GM12878 (cell line): ENCODE measurements at regions not wholly inside any gene's neighbourhood (a gene's known extent, or its start where the extent isn't known, plus 50 kb on each side); places are given as distances from the start of the nearest gene placed in this dataset.
"Not testable (repeated sequence)": the region's sequence is repeated elsewhere in the genome, so short reads cannot be mapped to it uniquely, and the experiment has no call there.

Experiments
- ATAC-seq: fragments of 200-7000 bp; cut with Tn5 transposase; 3 replicates; pipeline ENCODE4 v1.9.1; 2020; ENCODE audit warnings: mild to moderate bottlenecking, moderate library complexity
- BruUV-seq: library from RNA; stranded (reverse); fragments of 400-500 nt; replicated peaks from 2 replicates; lab custom pipeline; 2021; lab: Mats Ljungman, UMichigan
- CTCF ChIA-PET: fragments of 300-600 bp; sonication (Branson Sonifier 250); formaldehyde crosslinking; extraction: SDS; loops from one replicate; lab custom pipeline; 2021; ENCODE audit warnings: inconsistent platforms; lab: Yijun Ruan, JAX
- POLR2A ChIA-PET: fragments of 350-600 bp; formaldehyde crosslinking; extraction: SDS; loops from one replicate; lab custom pipeline; 2021; ENCODE audit warnings: inconsistent platforms; lab: Charles Lee
- RAD21 ChIA-PET: fragments of 300-600 bp; sonication (Branson Sonifier 250); formaldehyde crosslinking; loops from one replicate; lab custom pipeline; 2023; ENCODE audit warnings: antibody characterized with exemption; ENCODE audit not compliant: unreplicated experiment; lab: Charles Lee
- SMC1A ChIA-PET: fragments of 300-600 bp; sonication (Branson Sonifier 250); formaldehyde crosslinking; loops from one replicate; lab custom pipeline; 2023; ENCODE audit not compliant: unreplicated experiment, uncharacterized antibody; lab: Charles Lee
- DNase-seq: peaks from one replicate; pipeline ENCODE4 v3.0.0-alpha.2; 2011; ENCODE audit warnings: low read depth, low spot score
- FAIRE-seq: peaks from 3 replicates; lab custom pipeline; 2011; peaks lifted over from hg19 to GRCh38; lab: Jason Lieb, UNC
- H2AFZ ChIP-seq: 2 replicates; pipeline ENCODE4 v1.6.0; 2011; ENCODE audit warnings: low read depth, low read length, control low read depth; ENCODE audit not compliant: control insufficient read depth
- H3K27ac ChIP-seq: 2 replicates; pipeline ENCODE4 v1.5.1; 2011; ENCODE audit warnings: control low read depth; ENCODE audit not compliant: control insufficient read depth, insufficient read depth
- H3K27me3 ChIP-seq, 2 experiments: replicated peaks in 1 of 2; 2 replicates each; pipeline versions ENCODE4 v1.6.0 to v1.6.1; 2011; ENCODE audit warnings: low read length in 1 of 2; ENCODE audit not compliant: control insufficient read depth in 2 of 2, insufficient read depth in 2 of 2
- H3K36me3 ChIP-seq, 2 experiments: 2 replicates each; pipeline ENCODE4 v1.5.1; 2011; ENCODE audit warnings: low read length in 1 of 2; ENCODE audit not compliant: control insufficient read depth in 2 of 2, insufficient read depth in 2 of 2
- H3K4me1 ChIP-seq: 2 replicates; pipeline ENCODE4 v1.6.1; 2011; ENCODE audit warnings: mild to moderate bottlenecking, low read length, moderate library complexity, mixed read lengths; ENCODE audit not compliant: control insufficient read depth, insufficient read depth
- H3K4me2 ChIP-seq: 2 replicates; pipeline ENCODE4 v1.6.0; 2011; ENCODE audit warnings: control low read depth; ENCODE audit not compliant: control insufficient read depth, insufficient read depth
- H3K4me3 ChIP-seq: fragments of 200-600 bp; sonication (generic); 2 replicates; pipeline ENCODE4 v1.5.1; 2016
- H3K79me2 ChIP-seq: 2 replicates; pipeline ENCODE4 v1.6.0; 2011; ENCODE audit warnings: low read length; ENCODE audit not compliant: control insufficient read depth, insufficient read depth
- H3K9ac ChIP-seq: 2 replicates; pipeline ENCODE4 v1.8.0; 2011; ENCODE audit warnings: low read length, control low read depth, mixed read lengths; ENCODE audit not compliant: control insufficient read depth, insufficient read depth
- H3K9me3 ChIP-seq: replicated peaks from 3 replicates; pipeline ENCODE4 v1.5.1; 2011; ENCODE audit warnings: mild to moderate bottlenecking, low read length; ENCODE audit not compliant: control insufficient read depth, insufficient read depth
- H4K20me1 ChIP-seq: 2 replicates; pipeline ENCODE4 v1.6.0; 2011; ENCODE audit not compliant: control insufficient read depth, insufficient read depth
- GABPA ChIP-seq: IDR thresholded peaks from 2 replicates; pipeline ENCODE4 v1.6.1; 2014; ENCODE audit warnings: antibody characterized with exemption, low read depth, mild to moderate bottlenecking, inconsistent platforms
- STAT1 ChIP-seq: fragments of 450-650 bp; conservative IDR thresholded peaks from 2 replicates; pipeline ENCODE4 v1.6.1; 2014; ENCODE audit warnings: antibody characterized with exemption, mild to moderate bottlenecking
- WGBS: methylation state at CpG from one replicate; pipeline ENCODE4 v1.1.6; 2016; ENCODE audit warnings: low lambda C conversion rate; ENCODE audit not compliant: insufficient replicate concordance, insufficient coverage; ENCODE audit errors: missing lambda C conversion rate; 5-methylcytosine and 5-hydroxymethylcytosine counted together
- in situ Hi-C: fragments of 300-500 bp; cut with MboI; formaldehyde crosslinking; loops from 9 replicates; pipeline ENCODE4 v1.14.3; 2018; ENCODE audit warnings: mixed read lengths
- intact Hi-C: fragments of 100-400 bp; cut with micrococcal nuclease; formaldehyde crosslinking; loops from one replicate; pipeline ENCODE4 v1.14.2; 2022; ENCODE audit not compliant: unreplicated experiment
- TF ChIP-seq, protein P1 (sequence below): fragments of 450-650 bp; IDR thresholded peaks from 2 replicates; pipeline ENCODE4 v1.6.1; 2017; ENCODE audit warnings: antibody characterized with exemption, mild to moderate bottlenecking, moderate library complexity

DNA sequence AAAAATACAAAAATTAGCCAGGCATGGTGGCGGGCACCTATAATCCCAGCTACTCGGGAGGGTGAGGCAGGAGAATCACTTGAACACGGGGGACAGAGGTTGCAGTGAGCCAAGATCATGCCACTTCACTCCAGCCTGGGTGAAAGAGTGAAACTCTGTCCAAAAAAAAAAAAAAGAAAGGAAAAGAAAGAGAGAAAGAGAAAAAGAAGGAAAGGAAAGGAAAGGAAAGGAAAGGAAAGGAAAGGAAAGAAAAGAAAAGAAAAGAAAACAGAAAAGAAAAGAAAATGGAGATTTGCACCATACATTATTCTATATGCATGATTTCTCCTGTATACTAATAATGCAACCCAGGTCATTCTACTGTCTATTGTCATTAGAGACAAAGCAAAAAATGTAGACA is 421.5 kb downstream of the PCDH19 start:
- SMC1A ChIA-PET, H3K27me3 ChIP-seq, POLR2A ChIA-PET, H3K4me3 ChIP-seq, BruUV-seq, H4K20me1 ChIP-seq, H3K79me2 ChIP-seq, H3K36me3 ChIP-seq, intact Hi-C loops, H3K4me2 ChIP-seq, ATAC-seq, H3K9me3 ChIP-seq, RAD21 ChIA-PET, FAIRE-seq, DNase-seq, H2AFZ ChIP-seq, H3K27ac ChIP-seq, CTCF ChIA-PET, in situ Hi-C loops, H3K4me1 ChIP-seq, H3K9ac ChIP-seq: not testable (repeated sequence)
- whole genome bisulfite sequencing, result 14% methylated on average over 3 of the region's 3 CpGs

DNA sequence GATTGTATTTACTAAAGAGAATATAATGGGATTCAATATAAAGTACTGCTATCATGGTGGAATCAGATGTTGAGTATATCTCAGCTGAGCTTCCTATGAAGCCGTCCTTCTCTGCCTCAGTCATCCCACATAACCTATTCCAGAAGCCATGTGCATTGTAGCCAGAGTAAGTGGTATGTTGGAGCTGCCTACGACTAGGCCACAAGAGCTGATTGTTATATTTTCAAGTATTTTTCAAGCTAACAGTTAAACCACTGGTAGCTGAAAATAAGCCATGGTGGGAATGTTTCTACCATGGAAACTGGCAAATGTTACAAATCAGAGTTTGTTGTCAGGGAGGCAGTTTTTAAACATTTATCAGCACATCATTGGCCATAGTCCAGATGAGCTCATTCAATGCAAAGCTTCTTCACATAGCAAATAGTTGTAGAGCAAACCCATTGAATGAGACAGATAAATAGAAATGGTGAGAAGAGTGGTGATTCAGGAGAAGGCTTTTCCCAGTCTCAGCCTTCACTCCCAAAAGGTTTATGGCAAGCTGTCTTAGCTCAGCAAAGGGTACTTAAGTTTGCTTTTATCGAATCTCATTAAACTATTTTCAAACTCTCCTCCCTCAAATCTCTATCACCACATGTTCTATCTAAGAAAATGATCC is 436.4 kb downstream of the PCDH19 start:
- TF ChIP-seq, protein P1, sequence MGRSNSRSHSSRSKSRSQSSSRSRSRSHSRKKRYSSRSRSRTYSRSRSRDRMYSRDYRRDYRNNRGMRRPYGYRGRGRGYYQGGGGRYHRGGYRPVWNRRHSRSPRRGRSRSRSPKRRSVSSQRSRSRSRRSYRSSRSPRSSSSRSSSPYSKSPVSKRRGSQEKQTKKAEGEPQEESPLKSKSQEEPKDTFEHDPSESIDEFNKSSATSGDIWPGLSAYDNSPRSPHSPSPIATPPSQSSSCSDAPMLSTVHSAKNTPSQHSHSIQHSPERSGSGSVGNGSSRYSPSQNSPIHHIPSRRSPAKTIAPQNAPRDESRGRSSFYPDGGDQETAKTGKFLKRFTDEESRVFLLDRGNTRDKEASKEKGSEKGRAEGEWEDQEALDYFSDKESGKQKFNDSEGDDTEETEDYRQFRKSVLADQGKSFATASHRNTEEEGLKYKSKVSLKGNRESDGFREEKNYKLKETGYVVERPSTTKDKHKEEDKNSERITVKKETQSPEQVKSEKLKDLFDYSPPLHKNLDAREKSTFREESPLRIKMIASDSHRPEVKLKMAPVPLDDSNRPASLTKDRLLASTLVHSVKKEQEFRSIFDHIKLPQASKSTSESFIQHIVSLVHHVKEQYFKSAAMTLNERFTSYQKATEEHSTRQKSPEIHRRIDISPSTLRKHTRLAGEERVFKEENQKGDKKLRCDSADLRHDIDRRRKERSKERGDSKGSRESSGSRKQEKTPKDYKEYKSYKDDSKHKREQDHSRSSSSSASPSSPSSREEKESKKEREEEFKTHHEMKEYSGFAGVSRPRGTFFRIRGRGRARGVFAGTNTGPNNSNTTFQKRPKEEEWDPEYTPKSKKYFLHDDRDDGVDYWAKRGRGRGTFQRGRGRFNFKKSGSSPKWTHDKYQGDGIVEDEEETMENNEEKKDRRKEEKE, result no peak
- TF ChIP-seq STAT1, result no peak
- TF ChIP-seq GABPA, result no peak
- 17% methylated on average over 3 of the region's 3 CpGs for WGBS
- Histone ChIP-seq H3K4me2 (no peak overlapping the region), H3K4me3 (no peak overlapping the region), H3K27me3 (no peaks in the 10 kb centered on the region), H2AFZ (no peak overlapping the region), H3K27ac (no peak overlapping the region), H3K9me3 (no peaks in the 10 kb centered on the region), H3K9ac (no peak overlapping the region), H3K4me1 (no peaks in the 10 kb centered on the region), H3K36me3 (no peaks in the 10 kb centered on the region), H4K20me1 (no peaks in the 10 kb centered on the region), H3K79me2 (no peaks in the 10 kb centered on the region)
- SMC1A ChIA-PET, result no interaction called here
- RAD21 ChIA-PET, result no interaction called here
- CTCF ChIA-PET, result no interaction called here
- intact Hi-C loops, result no loop called here
- no peak for ATAC-seq
- POLR2A ChIA-PET, result no interaction called here
- in situ Hi-C loops, result no loop called here
- no peak for DNase-seq
- no peak for FAIRE-seq
- no TSS peak for BruUV-seq
